ENCODE measurements at regions not wholly inside any gene's neighbourhood (a gene's known extent, or its start where the extent isn't known, plus 50 kb on each side); places are given as distances from the start of the nearest gene placed in this dataset.
A peak's percentile ranks its signal among the peaks of the same experiment; 100 is the strongest.

DNA sequence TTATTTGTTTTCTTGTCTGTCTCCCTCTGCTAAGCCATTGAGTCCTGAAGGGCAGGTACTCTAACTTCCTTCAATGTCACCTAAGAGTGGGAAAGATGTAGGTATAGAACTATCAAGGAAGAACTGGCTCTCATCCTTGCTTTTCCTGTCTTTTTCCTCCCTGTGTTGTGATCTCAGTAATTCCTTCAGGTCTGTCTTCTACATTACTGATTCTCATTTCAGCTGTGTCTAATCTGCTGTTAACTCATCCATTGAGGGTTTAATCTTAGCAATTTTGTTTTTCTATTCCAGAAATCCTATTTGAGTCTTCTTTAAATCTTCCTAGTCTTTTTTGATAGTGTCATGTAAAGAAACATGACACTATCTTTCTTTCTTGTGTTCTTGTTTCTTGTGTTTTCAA is 124.5 kb upstream of the PLXNC1 start:
- no peak overlapping the region for H3K27ac ChIP-seq

DNA sequence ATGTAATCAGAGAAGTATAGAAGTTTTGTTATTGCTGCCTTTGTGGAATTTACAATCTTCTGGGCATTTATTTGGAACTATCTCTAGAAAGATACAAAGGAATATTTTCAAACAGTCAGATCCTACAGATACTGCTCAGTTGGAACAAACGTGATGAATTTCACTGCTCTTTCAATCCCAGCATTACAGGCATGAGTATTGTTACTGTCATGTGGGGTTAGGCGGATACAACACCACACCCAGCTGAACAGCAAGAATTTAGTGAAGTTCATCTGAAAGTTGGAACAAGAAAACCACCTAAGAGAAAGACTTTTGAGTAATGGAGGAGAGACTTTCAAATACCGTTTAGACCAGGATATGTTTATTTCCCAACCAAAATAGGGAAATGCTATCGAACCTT is 123.3 kb upstream of the PLXNC1 start:
- WGBS, 2 experiments (ENCODE audit: low coverage in 1 of 2, low lambda C conversion rate in 2 of 2, missing lambda C conversion rate in 2 of 2): 12 to 15% methylated on average over 4 of the region's 4 CpGs
- Histone ChIP-seq H3F3A (ENCODE audit: insufficient read depth) (no peaks in the 10 kb centered on the region), H3K79me2 (ENCODE audit: insufficient read depth) (no peaks in the 10 kb centered on the region), H3K9me3 (ENCODE audit: low read depth) (no peaks in the 10 kb centered on the region), H4K20me1 (ENCODE audit: insufficient read depth) (no peaks in the 10 kb centered on the region), H2AFZ (no peak overlapping the region), H3K4me3 (no peak overlapping the region), H3K4me2 (ENCODE audit: unreplicated experiment) (no peak overlapping the region), H3K27ac (no peak overlapping the region), H3K9ac (no peak overlapping the region), H3K4me1 (ENCODE audit: insufficient read depth) (no peaks in the 10 kb centered on the region), H3K36me3 (ENCODE audit: low read depth) (no peaks in the 10 kb centered on the region), H3K27me3 (replicated peaks; ENCODE audit: insufficient read depth) (no peaks in the 10 kb centered on the region), H3K9me2 (ENCODE audit: insufficient read depth) (no peaks in the 10 kb centered on the region)
- no peak for TF ChIP-seq EZH2 (IDR thresholded peaks at IDR 0.05; ENCODE audit: insufficient read depth, poor library complexity, severe bottlenecking)
- TF ChIP-seq EZH2phosphoT487 (IDR thresholded peaks at IDR 0.05; ENCODE audit: insufficient read depth, low read depth): no peak
- DNase-seq: peak; percentile 9
- in situ Hi-C loops (cut with MboI): no loop called here

More for the DNA sequence above, 124.5 kb upstream of the PLXNC1 start:
- H3K79me2 ChIP-seq (ENCODE audit: insufficient read depth): no peaks in the 10 kb centered on the region
- TF ChIP-seq EZH2 (IDR thresholded peaks at IDR 0.05; ENCODE audit: insufficient read depth, poor library complexity, severe bottlenecking) (no peak), EZH2phosphoT487 (IDR thresholded peaks at IDR 0.05; ENCODE audit: insufficient read depth, low read depth) (no peak)
- no peak overlapping the region for H3K9ac ChIP-seq
- DNase-seq: no peak
- no peaks in the 10 kb centered on the region for H3K4me1 ChIP-seq (ENCODE audit: insufficient read depth)
- H3K9me3 ChIP-seq (ENCODE audit: low read depth): no peaks in the 10 kb centered on the region
- no peak overlapping the region for H3K4me2 ChIP-seq (ENCODE audit: unreplicated experiment)
- no peaks in the 10 kb centered on the region for H3K9me2 ChIP-seq (ENCODE audit: insufficient read depth)
- H3K27me3 ChIP-seq (replicated peaks; ENCODE audit: insufficient read depth): no peaks in the 10 kb centered on the region
- no peaks in the 10 kb centered on the region for H4K20me1 ChIP-seq (ENCODE audit: insufficient read depth)
- H3K36me3 ChIP-seq (ENCODE audit: low read depth): no peaks in the 10 kb centered on the region
- in situ Hi-C loops (cut with MboI): no loop called here
- no peak overlapping the region for H2AFZ ChIP-seq
- H3K4me3 ChIP-seq: no peak overlapping the region
- H3F3A ChIP-seq (ENCODE audit: insufficient read depth): no peaks in the 10 kb centered on the region

DNA sequence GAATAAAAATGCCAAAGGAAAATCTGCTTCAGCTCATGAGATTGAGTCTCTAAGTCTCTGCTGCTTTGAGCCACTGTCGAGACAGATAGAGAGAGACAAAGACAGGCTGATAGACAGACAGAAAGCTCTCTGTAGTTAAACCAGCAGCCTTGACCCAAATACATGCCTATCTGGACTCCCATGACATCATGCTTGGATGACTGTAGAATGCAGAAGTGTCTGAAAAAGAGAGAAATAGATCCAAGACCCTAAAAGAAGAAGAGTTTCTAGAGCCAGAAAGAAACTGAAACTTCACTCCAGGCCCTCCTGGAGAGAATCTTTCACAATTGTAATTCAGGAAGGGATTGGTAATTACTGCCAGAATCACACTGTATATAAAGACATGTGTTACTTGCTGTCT is 122.6 kb upstream of the PLXNC1 start:
- Histone ChIP-seq H2AFZ (no peak overlapping the region; the same call in 1 of the 2 replicates), H3K9me2 (ENCODE audit: insufficient read depth) (no peaks in the 10 kb centered on the region), H3K4me2 (ENCODE audit: unreplicated experiment) (no peak overlapping the region), H3K4me3 (no peak overlapping the region), H3K79me2 (ENCODE audit: insufficient read depth) (no peaks in the 10 kb centered on the region), H3K36me3 (ENCODE audit: low read depth) (no peaks in the 10 kb centered on the region), H3K27me3 (replicated peaks; ENCODE audit: insufficient read depth) (no peaks in the 10 kb centered on the region), H3F3A (ENCODE audit: insufficient read depth) (no peaks in the 10 kb centered on the region), H3K27ac (no peak overlapping the region), H4K20me1 (ENCODE audit: insufficient read depth) (no peaks in the 10 kb centered on the region), H3K9ac (no peak overlapping the region), H3K4me1 (ENCODE audit: insufficient read depth) (no peaks in the 10 kb centered on the region), H3K9me3 (ENCODE audit: low read depth) (no peaks in the 10 kb centered on the region)
- WGBS, 2 experiments (ENCODE audit: low coverage in 1 of 2, low lambda C conversion rate in 2 of 2, missing lambda C conversion rate in 2 of 2): 0 to 4% methylated on average over 1 of the region's 1 CpG
- DNase-seq: peak; percentile 9
- TF ChIP-seq EZH2phosphoT487 (IDR thresholded peaks at IDR 0.05; ENCODE audit: insufficient read depth, low read depth): no peak
- TF ChIP-seq EZH2 (IDR thresholded peaks at IDR 0.05; ENCODE audit: insufficient read depth, poor library complexity, severe bottlenecking): no peak
- in situ Hi-C loops (cut with MboI): no loop called here

DNA sequence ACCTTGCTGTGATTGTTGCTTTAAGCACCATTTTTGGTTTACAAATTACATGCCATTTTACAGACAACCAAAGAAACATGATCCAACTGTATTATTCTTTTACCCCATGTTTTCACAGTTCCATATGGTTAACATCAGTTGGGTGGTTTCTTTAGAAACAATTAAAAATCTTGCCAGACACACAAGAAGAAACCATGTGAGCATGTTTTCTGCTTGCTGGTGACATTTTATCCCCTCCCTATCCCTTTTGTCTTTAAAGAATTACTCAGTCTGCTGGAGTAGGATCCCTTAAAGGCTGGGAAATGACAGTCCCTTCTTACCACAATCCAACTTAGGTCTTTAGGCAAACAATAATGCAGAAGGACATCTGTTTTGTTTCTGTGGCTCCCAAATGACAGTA is 121.8 kb upstream of the PLXNC1 start:
- Histone ChIP-seq H3F3A (ENCODE audit: insufficient read depth) (no peaks in the 10 kb centered on the region), H3K4me1 (ENCODE audit: insufficient read depth) (no peaks in the 10 kb centered on the region), H3K9ac (no peak overlapping the region), H3K9me3 (ENCODE audit: low read depth) (no peaks in the 10 kb centered on the region), H3K27ac (no peak overlapping the region), H3K4me2 (ENCODE audit: unreplicated experiment) (no peak overlapping the region), H3K36me3 (ENCODE audit: low read depth) (no peaks in the 10 kb centered on the region), H3K4me3 (no peak overlapping the region), H3K27me3 (replicated peaks; ENCODE audit: insufficient read depth) (no peaks in the 10 kb centered on the region), H3K9me2 (ENCODE audit: insufficient read depth) (no peaks in the 10 kb centered on the region), H2AFZ (no peak overlapping the region), H4K20me1 (ENCODE audit: insufficient read depth) (no peaks in the 10 kb centered on the region), H3K79me2 (ENCODE audit: insufficient read depth) (no peaks in the 10 kb centered on the region)
- in situ Hi-C loops (cut with MboI): no loop called here
- no peak for DNase-seq
- TF ChIP-seq EZH2phosphoT487 (IDR thresholded peaks at IDR 0.05; ENCODE audit: insufficient read depth, low read depth) (no peak), EZH2 (IDR thresholded peaks at IDR 0.05; ENCODE audit: insufficient read depth, poor library complexity, severe bottlenecking) (no peak)

DNA sequence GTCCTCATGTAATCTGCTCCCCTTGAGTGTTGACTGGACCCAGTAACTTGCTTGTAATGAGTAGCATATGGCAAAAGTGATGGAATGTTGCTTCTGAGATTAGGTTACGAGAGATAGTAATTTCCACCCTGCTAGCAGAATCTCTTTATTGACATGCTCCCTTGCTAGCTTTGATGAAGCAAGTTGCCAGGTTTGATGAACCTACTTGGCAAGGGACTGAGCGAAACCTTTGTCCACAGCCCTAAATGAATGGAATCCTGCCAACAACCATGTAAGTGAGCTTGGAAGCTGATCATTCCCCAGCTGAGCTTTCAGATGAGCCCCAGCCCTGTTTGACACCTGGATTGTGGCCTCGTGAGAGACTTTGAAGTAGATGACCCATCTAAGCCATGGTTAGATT is 120.8 kb upstream of the PLXNC1 start:
- H3K4me1 ChIP-seq (ENCODE audit: insufficient read depth): no peaks in the 10 kb centered on the region
- H4K20me1 ChIP-seq (ENCODE audit: insufficient read depth): no peaks in the 10 kb centered on the region
- no peaks in the 10 kb centered on the region for H3K9me2 ChIP-seq (ENCODE audit: insufficient read depth)
- H3K27me3 ChIP-seq (replicated peaks; ENCODE audit: insufficient read depth): 0 out of 2 replicates have a peak, but pooled peaks cover 4% of the 10 kb centered on the region
- TF ChIP-seq EZH2phosphoT487 (IDR thresholded peaks at IDR 0.05; ENCODE audit: insufficient read depth, low read depth) (no peak), EZH2 (IDR thresholded peaks at IDR 0.05; ENCODE audit: insufficient read depth, poor library complexity, severe bottlenecking) (no peak)
- WGBS, 2 experiments (ENCODE audit: low coverage in 1 of 2, low lambda C conversion rate in 2 of 2, missing lambda C conversion rate in 2 of 2): 62 to 67% methylated on average over 3 of the region's 3 CpGs
- in situ Hi-C loops (cut with MboI): no loop called here
- no peak overlapping the region for H2AFZ ChIP-seq
- no peaks in the 10 kb centered on the region for H3F3A ChIP-seq (ENCODE audit: insufficient read depth)
- H3K27ac ChIP-seq: no peak overlapping the region
- H3K36me3 ChIP-seq (ENCODE audit: low read depth): no peaks in the 10 kb centered on the region
- no peak overlapping the region for H3K9ac ChIP-seq
- no peaks in the 10 kb centered on the region for H3K9me3 ChIP-seq (ENCODE audit: low read depth)
- no peak for DNase-seq
- no peak overlapping the region for H3K4me3 ChIP-seq
- no peak overlapping the region for H3K4me2 ChIP-seq (ENCODE audit: unreplicated experiment)
- no peaks in the 10 kb centered on the region for H3K79me2 ChIP-seq (ENCODE audit: insufficient read depth)

Data from GM23248 (cell line).